HG03469 (cell line): ENCODE measurements at regions not wholly inside any gene's neighbourhood (a gene's known extent, or its start where the extent isn't known, plus 50 kb on each side); places are given as distances from the start of the nearest gene placed in this dataset.
A peak's percentile ranks its signal among the peaks of the same experiment; 100 is the strongest.
"Not testable (repeated sequence)": the region's sequence is repeated elsewhere in the genome, so short reads cannot be mapped to it uniquely, and the experiment has no call there.

Experiments
- ATAC-seq: cut with Tn5 transposase; IDR thresholded peaks from one replicate; pipeline ENCODE4 v1.9.1; 2021; ENCODE audit warnings: mild to moderate bottlenecking, moderate library complexity, moderate number of reproducible peaks; ENCODE audit not compliant: unreplicated experiment

DNA sequence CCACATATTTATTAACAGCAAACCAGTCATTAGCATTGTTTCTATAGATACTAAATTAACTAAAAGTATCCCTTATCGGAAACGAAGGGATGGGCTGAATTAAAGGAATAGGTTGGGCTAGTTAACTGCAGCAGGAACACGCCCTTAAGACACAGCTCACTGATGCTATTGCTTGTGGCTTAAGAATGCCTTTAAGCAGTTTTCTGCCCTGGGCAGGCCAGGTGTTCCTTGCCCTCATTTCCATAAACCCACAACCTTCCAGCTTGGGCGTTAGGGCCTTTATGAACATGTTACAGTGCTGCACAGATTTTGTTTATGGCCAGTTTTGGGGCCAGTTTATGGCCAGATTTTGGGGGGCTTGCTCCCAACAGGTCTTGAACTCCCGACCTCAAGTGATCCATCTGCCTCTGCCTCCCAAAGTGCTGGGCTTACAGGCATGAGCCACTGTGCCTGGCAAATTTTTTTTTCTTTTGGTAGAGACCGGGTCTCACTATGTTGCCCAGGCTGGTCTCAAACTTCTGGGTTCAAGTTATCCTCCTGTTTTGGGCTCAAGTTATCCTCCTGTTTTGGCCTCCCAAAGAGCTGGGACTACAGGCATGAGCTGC is 90.1 kb upstream of the GRIN2A start:
- ATAC-seq = not testable (repeated sequence)

DNA sequence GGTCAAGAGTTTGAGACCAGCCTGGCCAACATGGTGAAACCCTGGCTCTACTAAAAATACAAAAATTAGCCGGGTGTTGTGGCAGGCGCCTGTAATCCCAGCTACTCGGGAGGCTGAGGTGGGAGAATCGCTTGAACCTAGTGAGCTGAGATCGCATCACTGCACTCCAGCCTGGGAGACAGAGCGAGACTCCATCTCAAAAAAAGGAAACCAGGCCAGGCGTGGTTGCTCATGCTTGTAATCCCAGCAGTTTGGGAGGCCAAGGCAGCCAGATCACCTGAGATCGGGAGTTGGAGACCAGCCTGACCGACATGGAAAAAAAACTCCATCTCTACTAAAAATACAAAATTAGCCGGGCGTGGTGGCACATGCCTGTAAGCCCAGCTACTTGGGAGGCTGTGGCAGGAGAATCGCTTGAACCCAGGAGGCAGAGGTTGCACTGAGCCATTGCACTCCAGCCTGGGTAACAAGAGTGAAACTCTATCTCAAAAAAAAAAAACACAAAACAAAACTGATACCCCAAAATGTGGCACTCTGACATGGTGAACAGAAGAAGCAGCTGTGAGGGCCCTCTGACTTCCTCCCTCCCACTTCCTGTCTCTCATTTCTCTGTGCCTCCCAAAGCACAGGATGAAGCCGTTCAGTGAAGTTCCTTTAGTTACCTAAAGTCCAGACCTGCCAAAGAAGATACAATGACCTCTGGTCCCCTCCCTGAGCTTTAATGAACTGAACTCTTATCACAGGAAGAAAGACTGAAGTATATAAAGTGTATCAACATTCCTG is 93.2 kb upstream of the GRIN2A start:
- not testable (repeated sequence) for ATAC-seq

DNA sequence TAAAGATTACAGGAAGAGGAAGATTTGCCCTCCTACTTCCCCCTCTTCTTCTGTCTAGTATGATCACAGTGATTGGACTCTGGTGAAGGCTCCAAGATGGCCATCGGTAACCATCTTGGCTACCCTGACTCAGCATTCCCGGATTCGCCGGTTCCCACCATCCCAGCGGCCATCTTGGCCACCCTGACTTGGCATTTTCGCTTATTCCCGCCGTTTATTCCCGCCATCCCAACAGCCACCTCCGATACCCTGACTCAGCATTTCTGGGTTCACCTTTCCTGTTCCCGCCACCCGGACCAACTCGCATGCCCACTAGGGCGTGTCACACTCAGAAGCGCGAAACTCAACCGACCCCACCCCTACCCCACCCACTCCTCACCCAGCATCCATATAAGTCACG is 95.4 kb upstream of the GRIN2A start:
- ATAC-seq = no peak

DNA sequence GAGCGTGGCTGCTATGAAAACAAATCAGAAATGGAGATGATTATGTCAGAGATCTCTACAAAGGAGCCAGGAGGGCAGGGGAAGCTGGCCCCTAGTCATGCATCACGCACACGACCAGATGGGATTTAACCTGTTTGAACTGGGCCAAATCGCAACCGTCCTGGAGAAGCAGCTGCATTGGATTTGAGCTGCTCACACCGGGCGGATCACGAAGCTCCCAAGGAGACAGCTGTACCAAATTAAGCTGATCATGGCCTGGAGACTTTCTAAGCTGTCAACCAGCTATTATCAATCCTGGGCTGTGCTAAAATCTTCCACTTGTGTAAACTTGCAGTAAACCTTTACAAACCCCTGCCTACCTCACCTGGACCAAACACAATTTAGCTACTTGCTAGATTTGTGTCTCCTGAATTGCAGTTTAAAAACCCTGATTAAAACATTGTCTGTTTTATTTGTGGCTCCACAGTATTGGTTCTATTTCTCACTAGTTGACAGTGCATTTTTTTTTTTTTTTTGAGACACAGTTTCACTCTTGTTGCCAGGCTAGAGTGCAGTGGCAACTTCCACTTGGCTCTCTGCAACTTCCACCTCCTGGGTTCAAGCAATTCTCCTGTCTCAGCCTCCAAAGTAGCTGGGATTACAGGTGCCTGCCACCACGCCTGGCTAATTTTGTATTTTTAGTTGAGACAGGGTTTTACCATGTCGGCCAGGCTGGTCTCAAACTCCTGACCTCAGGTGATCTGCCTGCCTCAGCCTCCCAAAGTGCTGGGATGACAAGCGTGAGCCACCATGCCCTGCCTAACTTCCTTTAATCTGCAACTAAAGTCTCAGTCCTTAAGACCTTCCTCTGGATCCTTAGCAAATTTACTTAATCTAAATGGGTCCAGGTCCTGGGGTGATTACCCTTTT is 98.3 kb upstream of the GRIN2A start:
- ATAC-seq = no peak

DNA sequence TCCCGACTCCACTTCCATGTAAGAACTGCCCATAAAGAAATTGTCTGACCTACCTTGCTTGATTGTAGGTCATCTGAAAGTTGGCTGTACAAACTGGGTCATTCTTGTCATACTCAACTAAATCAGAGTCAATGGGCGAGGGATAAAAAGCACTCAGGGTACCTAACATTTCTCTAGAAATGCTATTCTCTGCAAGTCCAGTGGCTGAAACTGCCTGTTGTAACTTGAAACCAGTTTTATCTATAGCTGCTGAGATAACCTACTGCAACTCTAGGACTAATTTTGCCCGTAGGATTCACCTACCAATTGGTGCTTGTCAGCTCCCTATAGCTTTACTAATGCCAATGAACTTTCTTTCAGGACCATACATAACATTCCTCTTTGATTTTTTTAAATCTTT is 100.1 kb upstream of the GRIN2A start:
- no peak for ATAC-seq

DNA sequence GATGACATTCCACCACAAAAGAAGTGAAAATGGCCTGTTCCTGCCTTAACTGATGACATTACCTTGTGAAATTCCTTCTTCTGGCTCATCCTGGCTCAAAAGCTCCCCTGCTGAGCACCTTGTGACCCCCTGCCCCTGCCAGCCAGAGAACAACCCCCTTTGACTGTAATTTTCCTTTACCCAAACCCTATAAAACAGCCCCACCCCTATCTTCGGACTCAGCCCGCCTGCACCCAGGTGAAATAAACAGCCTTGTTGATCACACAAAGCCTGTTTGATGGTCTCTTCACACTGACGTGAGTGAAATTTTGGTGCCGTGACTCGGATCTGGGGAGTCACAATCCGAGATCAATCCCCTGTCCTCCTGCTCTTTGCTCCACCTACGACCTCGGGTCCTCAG is 101.0 kb upstream of the GRIN2A start:
- ATAC-seq = not testable (repeated sequence)

DNA sequence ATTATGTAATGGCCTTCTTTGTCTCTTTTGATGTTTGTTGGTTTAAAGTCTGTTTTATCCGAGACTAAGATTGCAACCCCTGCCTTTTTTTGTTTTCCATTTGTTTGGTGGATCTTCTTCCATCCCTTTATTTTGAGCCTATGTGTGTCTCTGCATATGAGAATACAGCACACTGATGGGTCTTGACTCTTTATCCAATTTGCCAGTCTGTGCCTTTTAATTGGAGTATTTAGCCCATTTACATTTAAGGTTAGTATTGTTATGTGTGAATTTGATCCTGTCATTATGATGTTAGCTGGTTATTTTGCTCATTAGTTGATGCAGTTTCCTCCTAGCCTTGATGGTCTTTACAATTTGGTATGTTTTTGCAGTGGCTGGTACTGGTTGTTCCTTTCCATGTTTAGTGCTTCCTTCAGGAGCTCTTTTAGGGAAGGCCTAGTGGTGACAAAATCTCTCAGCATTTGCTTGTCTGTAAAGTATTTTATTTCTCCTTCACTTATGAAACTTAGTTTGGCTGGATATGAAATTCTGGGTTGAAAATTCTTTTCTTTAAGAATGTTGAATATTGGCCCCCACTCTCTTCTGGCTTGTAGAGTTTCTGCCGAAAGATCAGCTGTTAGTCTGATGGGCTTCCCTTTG is 95.3 kb upstream of the ATF7IP2 start:
- not testable (repeated sequence) for ATAC-seq

DNA sequence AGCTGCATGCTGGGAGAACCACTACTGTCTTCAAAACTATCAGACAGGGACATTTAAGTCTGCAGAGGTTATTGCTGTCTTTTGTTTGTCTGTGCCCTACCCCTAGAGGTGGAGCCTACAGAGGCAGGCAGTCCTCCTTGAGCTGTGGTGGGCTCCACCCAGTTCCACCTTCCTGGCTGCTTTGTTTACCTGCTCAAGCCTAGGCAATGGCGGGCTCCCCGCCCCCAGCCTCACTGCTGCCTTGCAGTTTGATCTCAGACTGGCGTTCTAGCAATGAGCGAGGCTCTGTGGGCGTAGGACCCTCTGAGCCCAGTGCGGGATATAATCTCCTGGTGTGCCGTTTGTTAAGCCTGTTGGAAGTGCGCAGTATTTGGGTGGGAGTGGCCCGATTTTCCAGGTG is 93.7 kb upstream of the ATF7IP2 start:
- ATAC-seq = not testable (repeated sequence)

DNA sequence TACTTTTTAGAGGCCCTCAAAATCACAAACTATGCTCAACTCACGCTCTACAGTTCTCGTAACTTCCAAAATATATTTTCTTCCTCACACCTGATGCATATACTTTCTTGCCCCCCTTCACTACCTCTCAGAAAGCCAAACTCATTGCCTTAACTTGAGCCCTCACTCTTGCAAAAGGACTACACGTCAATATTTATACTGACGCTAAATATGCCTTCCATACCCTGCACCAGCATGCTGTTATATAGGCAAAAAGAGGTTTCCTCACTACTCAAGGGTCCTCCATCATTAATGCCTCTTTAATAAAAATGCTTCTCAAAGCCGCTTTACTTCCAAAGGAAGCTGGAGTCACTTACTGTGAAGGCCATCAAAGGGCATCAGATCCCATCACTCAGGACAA is 92.9 kb upstream of the ATF7IP2 start:
- ATAC-seq = not testable (repeated sequence)

DNA sequence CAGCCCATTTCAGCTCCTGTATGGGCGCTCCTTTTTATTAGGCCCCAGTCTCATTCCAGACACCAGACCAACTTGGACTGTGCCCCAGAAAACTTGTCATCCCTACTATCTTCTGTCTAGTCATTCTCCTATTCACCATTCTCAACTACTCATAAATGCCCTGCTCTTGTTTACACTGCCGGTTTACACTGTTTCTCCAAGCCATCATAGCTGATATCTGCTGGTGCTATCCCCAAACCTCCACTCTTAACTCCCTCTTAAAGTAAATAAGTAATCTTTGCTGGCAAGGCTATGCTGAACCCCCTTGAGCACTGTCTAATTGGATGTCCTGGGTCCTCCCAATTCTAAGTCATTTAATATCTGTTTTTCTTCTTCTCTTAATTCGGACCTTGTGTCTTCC is 91.7 kb upstream of the ATF7IP2 start:
- ATAC-seq = not testable (repeated sequence)

DNA sequence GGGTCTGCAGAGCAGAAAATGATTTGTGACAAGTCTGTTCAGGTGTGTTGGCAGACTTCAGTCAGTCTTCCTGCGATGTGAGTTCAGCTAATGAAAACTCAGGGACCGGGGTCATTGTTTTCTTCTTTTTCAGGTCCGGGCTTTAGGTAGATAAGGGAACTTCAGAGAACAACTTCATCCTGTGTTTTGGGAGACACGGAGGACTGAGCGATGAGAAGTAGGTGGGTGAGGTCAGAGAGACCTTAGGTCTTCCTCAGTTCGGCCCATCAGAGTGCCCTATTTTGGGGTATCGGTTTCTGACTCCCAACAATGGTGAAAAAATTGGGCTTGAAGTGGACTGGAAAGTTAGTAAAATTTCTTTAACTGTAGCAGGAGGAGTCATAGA is 88.9 kb upstream of the ATF7IP2 start:
- ATAC-seq = peak; percentile 8

DNA sequence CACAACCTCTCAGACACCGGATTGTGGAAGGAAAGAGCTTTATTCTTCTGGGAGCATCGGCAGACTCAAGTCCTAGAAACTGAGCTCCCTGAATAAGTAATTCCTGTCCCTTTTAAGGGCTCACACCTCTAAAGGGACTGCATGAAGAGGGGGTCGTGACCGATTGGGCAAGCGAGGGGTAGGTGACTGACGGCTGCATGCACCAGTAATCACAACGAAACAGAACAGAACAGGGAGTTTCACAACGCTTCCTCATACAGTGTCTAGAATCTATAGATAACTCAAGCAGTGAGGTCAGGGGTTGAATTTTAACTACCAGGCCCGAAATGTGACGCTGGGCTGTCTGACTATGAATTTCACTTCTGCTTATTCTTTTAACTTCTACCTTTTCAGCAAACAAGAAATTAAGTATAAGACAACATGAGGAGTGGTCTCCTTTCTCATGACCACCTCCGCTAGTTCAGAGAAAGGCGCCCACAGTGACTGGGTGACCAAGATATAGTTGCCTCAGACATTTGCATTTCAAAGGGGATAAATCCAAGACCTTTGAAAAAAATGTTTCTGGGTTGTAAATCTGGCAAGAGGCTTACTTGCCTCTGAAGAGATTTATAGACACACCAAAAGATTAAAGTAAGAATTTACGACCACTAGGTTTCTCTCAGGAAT is 88.4 kb upstream of the ATF7IP2 start:
- ATAC-seq = peak; percentile 86

DNA sequence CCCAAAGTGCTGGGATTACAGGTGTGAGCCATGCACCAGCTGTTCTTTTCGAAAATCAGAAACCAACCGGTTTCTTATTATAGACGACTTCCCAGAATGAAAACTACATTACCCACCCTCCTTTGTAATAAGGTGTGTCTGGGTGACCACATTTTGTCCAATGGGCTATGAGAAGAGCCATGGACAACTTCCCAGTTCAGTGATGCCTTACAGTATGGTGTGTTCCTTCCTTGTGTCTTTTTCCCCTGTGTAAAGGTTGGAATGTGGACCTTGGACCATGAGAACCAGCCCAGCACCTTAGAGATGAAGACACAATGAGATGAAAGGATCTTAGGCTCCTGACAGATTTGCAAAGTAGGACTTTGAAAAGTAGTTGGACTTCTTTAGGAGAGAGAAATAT is 85.0 kb upstream of the ATF7IP2 start:
- ATAC-seq = no peak

DNA sequence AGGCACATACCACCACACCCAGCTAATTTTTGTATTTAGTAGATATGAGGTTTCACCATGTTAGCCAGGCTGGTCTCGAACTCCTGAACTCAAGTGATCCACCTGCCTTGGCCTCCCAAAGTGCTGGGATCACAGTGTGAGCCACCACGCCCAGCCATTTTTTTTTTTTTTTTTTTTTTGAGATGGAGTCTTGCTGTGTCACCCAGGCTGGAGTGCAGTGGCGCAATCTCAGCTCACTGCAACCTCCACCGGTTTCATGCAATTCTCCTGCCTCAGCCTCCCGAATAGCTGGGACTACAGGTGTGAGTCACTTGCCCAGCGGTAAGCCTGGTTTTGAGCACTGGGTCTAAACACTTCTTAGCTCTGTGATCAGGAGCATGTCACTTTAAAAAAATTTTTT is 84.3 kb upstream of the ATF7IP2 start:
- not testable (repeated sequence) for ATAC-seq

DNA sequence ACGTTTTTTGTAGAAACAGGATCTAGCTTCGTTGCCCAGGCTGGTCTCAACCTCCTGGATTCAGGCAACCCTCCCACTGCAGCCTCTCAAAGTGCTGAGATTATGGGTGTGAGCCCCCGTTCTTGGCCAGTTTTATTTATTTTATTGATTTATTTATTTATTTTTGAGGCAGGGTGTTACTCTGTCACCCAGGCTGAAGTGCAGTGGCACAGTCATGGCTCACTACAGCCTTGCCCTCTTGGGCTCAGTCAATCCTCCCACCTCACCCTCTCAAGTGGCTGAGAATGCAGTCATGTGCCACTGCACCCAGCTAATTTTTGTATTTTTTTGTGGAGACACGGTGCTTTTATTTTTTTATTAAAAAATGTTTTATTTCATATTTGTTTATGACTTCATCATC is 79.9 kb upstream of the ATF7IP2 start:
- no peak for ATAC-seq

DNA sequence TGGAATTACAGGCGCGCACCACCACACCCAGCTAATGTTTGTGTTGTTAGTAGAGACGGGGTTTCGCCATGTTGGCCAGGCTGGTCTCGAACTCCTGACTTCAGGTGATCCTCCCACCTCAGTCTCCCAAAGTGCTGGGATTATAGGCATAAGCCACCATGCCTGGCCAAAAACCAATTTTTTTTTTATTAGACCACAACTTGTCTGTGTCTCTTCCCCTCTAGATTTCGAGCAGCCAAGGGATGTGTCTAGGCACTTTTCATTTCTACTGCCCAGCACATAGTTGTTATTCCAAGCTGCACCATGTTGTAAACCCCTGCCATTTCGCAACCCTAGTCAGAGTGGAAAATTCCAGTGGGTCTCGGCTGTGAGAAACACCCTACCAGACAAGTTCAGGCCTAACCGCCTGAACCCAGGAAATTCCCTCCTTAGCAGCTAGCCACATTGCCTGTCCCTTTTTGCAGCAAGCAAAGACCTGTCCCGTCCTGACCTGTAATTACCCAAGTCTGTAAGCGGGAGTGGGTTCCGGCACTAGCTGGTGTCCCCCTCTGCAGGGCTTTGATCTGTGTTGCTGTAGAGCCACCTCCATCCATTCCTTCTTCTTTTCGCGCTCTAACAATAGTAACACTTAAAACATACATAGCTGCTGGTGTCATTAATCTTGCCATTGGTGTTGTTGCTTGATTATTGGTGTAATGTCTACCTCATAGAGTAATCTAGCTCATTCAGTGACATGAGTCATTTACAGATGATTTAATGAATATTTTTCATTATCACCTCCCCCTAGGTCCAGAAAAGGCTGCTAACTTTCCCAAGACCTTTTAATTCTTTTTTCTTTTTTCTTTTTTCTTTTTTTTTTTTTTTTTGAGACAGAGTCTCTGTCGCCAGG is 77.3 kb upstream of the ATF7IP2 start:
- no peak for ATAC-seq

DNA sequence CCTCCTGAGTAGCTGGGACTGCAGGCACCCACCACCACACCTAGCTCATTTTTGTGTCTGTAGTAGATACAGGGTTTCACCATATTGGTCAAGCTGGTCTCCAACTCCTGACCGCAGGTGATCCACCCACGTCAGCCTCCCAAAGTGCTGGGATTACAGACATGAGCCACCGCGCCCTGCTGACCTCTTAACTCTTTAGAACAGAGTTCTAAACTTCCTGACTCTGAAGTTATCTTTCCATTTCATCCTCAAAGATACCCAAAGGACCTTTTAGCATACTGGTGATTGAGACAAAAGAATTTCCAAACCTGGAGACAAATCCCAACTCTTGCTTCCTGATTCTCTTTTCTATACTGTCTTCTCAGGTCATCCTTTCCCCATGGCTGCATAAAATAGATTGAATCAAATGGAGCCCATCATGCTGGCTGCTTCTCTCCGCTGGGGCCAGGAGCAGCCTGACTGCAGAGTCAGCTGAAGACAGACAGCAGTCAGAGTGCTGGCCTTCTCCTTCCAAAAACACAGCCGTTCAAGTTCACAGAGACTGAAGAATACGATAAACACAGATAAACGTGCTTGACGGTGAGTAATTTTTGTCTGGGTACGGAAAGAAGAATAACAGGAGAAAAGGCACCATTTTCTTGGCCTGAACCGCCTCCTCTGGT is 76.5 kb upstream of the ATF7IP2 start:
- no peak for ATAC-seq

DNA sequence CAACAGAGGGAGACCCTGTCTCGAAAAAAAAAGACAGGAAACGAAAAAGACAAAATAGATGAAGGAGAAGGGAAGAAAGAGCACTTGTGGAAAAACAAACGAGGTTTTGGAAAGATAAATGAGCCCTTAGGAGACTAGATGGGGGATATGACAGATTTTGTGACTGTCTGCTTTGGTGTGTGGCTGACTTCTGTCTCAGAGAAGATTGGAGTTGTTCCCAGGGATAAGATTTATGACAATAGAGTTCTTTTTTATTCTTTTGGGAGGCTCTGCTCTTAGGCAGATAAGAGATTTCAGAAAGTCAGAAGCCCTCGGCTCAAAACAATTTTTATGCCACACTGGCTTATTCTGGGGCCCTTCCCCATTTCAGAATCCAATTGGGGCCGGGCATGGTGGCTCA is 73.9 kb upstream of the ATF7IP2 start:
- ATAC-seq = no peak
